Stimulated activated CD8-positive, alpha-beta memory T cell treated with anti-CD3 and anti-CD28 coated beads, Interleukin-7, amount 100 ng/mL, for 4 hours (primary cell): ENCODE measurements at regions not wholly inside any gene's neighbourhood (a gene's known extent, or its start where the extent isn't known, plus 50 kb on each side); places are given as distances from the start of the nearest gene placed in this dataset.
"Not testable (repeated sequence)": the region's sequence is repeated elsewhere in the genome, so short reads cannot be mapped to it uniquely, and the experiment has no call there.

Experiments used
- DNase-seq, 2 donors: peaks; one replicate each; pipeline ENCODE4 v3.0.0-alpha.2; 2020; ENCODE audit warnings: low read depth in 2 of 2

DNA sequence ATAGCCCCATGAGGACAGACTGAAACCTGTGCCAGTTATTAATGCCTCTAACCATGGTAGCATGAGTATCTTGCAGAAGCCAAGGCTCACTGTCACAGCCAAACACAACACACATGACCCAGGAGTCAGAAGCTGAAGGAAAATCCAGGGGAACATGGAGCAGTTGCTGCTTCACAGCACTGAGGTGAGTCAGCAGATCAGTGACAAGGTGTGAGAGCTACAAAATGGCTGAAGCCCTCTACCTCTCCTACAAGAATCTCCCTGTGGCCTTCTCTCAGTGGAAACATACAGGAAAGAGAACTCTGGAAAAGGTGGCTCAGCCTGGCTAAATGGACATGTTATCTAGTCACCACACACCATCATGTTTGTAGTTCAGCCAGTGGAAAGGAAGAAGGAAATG is 93.5 kb downstream of the NAB1 start:
- no peak for DNase-seq

DNA sequence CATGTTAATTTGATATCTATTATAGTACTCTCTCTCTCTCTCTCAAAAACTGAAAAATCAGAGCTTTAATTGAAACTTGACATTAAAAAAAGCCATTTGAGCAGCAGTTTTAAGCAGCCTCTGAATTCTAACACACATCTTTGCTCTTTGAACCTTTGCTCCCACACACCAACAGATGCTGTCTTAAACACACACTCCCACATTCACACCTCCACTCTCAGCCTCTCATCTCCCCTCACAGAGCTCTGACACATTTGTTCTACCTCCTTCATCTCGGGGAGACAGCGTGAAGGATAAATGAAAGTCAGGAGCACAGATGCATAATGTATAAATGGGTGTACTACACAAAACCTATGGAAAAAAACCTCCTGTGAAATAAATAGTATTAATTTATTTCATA is 95.2 kb downstream of the NAB1 start:
- no peak for DNase-seq

- no peak for DNase-seq
Observed at GRCh38 chr2:190746971-190747761, 98.3 kb downstream of the NAB1 start.

DNA sequence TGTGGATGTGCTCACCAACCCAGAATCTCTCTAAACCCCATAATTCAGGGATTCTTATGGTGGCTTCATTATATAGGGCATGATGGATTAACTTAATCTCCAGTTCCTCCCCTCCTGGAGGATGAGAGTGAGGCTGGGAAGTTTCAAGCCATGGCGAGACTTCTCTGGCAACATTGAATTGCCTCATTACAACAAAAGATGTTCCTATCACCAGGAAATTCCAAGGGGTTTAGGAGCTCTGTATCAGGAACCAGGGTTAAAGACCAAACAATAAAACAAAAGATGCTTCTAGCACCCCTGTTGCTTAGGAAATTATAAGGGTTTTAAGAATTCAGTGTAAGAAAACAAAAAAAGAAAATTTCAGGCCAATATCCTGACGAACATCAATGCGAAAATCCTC is 100.1 kb downstream of the NAB1 start:
- DNase-seq: no peak

- DNase-seq: no peak
Observed at GRCh38 chr2:190755772-190756415, 107.0 kb downstream of the NAB1 start.

- DNase-seq: no peak
Observed at GRCh38 chr2:190759749-190760213, 110.9 kb downstream of the NAB1 start.

GRCh38 chr2:190760353-190761150 is 111.7 kb downstream of the NAB1 start:
- DNase-seq: not testable (repeated sequence)

DNA sequence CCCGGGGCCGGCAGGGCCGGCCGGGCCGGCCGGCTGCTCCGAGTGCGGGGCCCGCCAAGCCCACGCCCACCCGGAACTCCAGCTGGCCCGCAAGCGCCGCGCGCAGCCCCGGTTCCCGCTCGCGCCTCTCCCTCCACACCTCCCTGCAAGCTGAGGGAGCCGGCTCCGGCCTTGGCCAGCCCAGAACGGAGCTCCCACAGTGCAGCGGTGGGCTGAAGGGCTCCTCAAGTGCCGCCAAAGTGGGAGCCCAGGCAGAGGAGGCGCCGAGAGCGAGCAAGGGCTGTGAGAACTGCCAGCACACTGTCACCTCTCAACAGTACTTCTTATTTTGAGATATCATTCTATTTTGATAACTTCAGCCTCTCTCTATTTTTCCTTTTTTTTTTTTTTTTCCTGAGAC is 112.3 kb downstream of the NAB1 start:
- DNase-seq: not testable (repeated sequence)

GRCh38 chr2:190762566-190762965 is 113.7 kb downstream of the NAB1 start:
- DNase-seq: no peak

DNA sequence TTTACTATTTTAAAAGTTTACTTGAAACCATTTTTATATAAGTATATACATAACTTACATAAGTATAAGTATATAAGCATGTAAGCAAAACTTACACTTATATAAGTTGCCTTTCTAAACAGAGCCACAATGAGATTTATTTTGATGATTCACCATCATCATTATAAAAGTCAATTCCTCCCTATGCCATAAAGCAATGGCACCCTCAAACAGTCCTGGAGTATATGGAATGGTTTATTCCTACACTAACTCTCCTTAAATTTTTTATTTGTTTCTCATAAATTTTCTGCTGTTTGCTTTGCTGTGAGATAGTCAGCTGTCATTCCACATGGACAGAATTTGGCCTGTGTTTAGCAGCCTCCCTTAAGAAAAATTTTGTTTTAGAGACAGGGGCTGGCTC is 114.2 kb downstream of the NAB1 start:
- DNase-seq: no peak

DNA sequence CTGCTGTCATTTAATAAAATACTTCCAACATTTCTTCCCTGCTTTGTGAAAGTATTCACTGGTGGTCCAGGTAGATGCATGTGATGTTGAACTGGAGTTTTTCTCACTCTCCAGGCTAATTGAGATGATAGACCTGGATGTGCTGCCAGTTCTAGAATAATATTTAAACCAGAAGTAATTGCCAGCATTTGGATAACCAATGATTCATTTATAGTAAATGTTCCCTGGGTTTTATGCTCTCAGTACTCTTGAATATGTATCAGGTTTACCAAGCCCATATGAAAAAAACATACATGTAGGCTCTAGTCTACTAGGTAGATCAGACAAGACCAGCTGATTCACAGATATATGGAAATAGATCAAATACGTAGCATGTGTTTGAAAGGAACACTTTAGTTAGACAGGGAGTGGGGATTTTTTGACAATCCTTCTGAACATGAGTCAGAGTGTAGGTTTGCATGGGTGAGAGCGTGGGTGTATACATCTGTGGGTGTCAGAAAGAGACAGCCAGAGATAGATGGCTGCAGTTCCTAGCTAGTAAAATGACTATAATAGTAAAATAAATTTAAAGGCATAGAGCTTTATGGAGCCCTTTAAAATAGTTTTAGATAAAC is 115.1 kb downstream of the NAB1 start:
- DNase-seq: peak; percentile 26 to 60

GRCh38 chr2:190765386-190766173 is 115.0 kb upstream of the GLS start:
- no peak for DNase-seq

- DNase-seq: no peak
Observed at GRCh38 chr2:190766174-190766572, 114.4 kb upstream of the GLS start.

DNA sequence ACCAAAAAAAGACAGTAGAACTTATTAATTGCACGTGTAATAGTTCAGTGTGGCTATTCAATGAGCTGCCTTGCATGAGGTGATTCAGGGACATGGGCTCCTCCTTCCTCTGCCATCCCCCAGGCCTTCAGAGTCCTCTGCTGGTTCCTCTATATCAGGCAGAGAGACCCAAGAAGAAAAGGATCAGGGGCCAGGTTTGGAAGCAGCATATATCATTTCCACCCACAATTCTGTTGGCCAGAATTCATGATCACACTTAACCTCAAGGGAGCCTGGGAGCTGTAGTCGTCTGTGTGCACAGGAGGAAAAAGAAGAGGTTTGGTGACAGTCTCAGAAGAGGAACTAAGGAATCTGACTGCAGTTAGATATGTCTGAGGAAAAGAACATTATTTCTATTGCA is 114.0 kb upstream of the GLS start:
- no peak for DNase-seq

DNA sequence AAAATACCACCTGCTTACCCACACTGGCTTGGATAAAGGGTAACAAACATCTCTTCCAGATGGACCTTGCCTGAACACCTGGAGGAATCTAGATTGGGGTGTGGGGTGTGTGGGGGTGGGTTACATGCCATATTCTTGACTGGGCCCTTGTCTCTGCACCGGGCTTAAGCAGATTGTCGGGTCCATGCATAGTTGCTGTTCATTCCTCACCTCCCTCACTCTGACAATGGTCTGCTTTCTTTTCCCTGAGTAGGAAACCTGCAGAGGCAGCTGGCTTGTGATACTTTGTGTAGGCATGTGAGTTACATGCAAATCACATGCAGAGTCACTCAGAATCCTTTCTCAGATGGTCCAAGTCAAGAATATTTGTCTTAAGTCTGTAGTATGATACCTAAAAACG is 112.8 kb upstream of the GLS start:
- DNase-seq: no peak

DNA sequence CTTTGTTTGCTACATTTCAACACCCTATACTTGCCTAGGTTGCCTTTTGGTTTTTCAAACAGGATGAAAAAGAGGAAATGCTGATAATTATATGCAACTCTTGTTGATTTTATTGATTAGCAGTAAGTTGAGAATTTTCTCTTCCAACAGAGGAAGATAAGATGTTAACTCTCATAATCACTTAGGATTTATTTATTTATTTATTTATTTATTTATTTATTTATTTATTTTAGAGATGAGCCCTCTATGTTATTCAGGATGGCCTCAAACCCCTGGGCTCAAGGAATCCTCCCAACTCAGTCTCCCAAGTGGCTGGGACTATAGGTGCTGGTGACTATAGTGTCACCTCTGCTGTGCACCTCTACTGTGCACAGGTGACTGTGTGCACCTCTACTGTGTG is 111.4 kb upstream of the GLS start:
- DNase-seq: no peak

- DNase-seq: no peak
Observed at GRCh38 chr2:190771726-190772125, 108.9 kb upstream of the GLS start.

GRCh38 chr2:190780594-190780993 is 100.0 kb upstream of the GLS start:
- no peak for DNase-seq

- peak; percentile 16 to 19 for DNase-seq
Observed at GRCh38 chr2:190781604-190782198, 98.9 kb upstream of the GLS start.

GRCh38 chr2:190782264-190782663 is 98.4 kb upstream of the GLS start:
- DNase-seq: no peak
